Testis (tissue), 2 donors: ENCODE measurements at regions not wholly inside any gene's neighbourhood (a gene's known extent, or its start where the extent isn't known, plus 50 kb on each side); places are given as distances from the start of the nearest gene placed in this dataset.

Experiments
- CTCF ChIP-seq, 3 experiments: fragments of 450-650 bp in 2 of 3; fragments of 200-600 bp in 1 of 3; sonication (generic) in 1 of 3; IDR thresholded peaks; one replicate each; pipeline ENCODE4 v1.5.1; 2016 to 2019; ENCODE audit warnings: antibody characterized with exemption in 3 of 3, mild to moderate bottlenecking in 2 of 3, moderate library complexity in 1 of 3
- POLR2A ChIP-seq: fragments of 450-650 bp; IDR thresholded peaks from one replicate; pipeline ENCODE4 v1.6.1; 2017; ENCODE audit warnings: antibody characterized with exemption, mild to moderate bottlenecking, moderate library complexity

DNA sequence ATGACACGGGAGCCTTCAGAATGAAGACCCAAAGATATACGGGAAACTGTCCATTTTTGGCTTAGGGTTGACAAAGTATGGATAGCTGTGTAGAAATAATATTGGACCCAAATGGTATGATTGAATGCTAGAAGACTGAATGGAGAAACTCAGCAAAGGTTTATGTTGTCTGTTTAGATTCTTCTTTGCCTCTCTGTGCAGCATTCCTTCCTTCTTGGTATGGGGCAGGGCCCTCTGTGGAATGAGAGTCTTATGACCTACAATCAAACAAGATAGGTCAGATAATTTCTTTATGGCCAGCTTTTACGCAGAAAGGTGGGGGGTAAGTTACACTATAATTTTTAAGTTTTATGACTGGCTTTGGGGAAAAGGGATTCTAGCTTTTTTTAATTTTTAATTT lies 124.3 kb downstream of the PCDH10 start:
- TF ChIP-seq CTCF (IDR thresholded peaks at IDR 0.05), result no peak
- no peak for TF ChIP-seq POLR2A
